ENCODE measurements at regions not wholly inside any gene's neighbourhood (a gene's known extent, or its start where the extent isn't known, plus 50 kb on each side); places are given as distances from the start of the nearest gene placed in this dataset.

GRCh38 chr2:52210611-52211010, 1178.7 kb upstream of the NRXN1 start:
- no peak for DNase-seq

DNA sequence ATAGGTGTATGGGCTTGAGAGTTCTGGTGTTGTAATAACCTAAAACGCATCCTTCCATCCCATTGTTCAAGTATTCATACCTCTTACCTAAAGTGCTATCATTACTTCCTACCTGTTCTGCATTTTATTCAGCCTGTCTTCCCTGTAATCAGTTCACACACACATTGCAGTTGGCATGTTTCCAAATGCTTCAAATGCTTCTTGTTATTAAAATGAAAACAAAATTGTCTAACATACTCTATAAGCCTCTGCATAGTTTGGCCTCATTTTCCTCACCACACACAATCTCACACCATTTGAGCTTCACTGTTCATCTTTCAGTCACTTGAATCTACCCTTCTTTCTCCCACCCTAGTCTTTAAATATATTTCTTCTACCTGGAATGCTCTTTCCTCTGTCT, 1178.2 kb upstream of the NRXN1 start:
- no peak for DNase-seq

- DNase-seq: no peak
Observed at GRCh38 chr2:52194342-52194741, 1162.4 kb upstream of the NRXN1 start.

- DNase-seq: no peak
Observed at GRCh38 chr2:52193804-52194203, 1161.9 kb upstream of the NRXN1 start.

GRCh38 chr2:52192656-52193055, 1160.7 kb upstream of the NRXN1 start:
- DNase-seq: no peak

DNA sequence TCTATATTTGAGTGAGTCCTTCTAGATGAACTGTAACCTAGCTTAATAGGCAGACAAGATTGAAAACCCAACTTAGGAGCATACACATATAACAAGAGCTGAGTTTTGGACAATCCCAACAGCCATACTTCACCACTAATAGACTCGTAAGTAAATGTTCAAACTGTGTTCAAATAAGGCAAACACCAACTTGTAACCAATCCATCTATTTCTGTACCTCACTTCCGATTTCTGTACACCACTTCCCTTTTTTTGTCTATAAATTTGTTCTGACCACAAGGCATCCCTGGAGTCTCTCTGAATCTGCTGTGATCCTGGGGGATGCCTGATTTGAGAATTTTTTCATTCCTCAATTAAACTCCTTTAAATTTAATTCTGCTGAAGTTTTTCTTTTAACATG, 1149.1 kb upstream of the NRXN1 start:
- no peak for DNase-seq

- no peak for DNase-seq
Observed at GRCh38 chr2:52178845-52179244, 1146.9 kb upstream of the NRXN1 start.

DNA sequence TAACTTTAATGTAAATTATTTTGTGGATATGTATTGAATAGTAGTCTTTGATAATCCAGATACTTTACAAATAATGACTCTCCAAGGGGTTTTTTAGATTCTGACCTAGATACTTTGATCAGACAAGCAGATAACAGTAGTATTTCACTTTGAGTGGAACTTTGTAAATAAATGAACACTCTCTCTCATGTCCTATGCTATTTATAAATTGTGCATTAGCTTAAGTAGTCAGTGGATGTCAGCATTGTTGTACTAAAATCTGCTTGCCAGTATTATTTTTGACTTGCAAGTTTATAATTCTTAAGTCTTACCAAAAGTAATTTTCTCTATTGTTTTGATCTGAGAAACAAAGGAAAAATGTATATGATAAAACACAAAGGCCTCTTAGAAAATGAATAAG, 1113.1 kb upstream of the NRXN1 start:
- no peak for DNase-seq

- DNase-seq: no peak
Observed at GRCh38 chr2:52144590-52144989, 1112.7 kb upstream of the NRXN1 start.

DNA sequence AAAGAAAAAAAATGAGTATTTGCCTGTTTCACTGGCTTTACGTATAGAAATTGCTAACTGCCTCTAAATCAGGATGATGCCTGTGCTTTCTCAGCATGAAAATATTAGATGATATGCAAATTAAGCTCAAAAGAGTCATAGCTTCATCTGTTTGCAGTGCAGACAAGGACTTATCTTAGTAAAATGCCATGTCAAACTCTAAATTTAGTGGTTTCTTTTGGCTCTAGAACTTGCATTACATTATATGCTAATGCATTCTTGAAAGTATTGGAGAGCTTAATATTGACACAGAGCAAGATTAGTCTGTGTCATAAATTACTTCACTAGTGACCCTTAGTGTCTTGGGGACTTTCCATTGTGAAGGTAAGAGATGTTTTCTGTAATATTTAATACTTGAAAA, 1109.1 kb upstream of the NRXN1 start:
- DNase-seq: no peak

DNA sequence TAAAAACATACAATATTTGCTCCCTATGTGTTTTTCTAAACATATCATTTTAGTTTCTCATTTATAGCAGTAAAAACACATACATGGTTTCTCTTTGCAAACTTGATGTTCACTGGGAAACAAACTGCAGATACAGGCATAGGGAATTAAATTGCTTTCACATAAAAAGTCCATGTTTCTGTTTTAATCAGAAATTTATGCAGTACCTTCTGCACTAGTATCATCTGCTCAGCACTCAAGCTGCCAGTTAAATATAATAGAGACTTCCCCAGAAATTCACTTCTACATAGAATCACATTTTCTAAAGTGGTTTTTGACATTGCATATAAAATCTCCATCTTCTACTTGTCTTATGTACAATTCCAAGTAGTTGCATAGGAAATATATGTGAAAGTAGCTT, 1107.3 kb upstream of the NRXN1 start:
- no peak for DNase-seq

GRCh38 chr2:52135235-52135634, 1103.3 kb upstream of the NRXN1 start:
- no peak for DNase-seq

DNA sequence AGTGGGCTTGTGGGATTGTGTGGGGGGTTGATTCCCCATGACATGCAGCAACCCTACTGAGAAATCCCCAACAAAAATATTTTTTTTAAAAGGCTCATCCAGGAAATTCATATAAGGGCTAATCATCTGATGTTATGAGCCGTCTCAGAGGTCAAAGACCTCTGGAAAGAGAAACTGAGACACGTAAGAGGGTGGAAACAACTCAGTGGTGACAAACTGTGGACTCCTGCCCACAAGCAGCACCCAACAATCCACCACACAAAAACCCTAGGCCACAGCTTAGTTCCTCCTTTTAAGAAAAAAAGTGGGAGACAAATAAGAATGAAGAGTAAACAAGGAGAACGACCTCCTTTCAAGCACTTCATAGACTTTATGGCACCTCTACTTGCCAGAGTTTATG, 1096.1 kb upstream of the NRXN1 start:
- no peak for DNase-seq

DNA sequence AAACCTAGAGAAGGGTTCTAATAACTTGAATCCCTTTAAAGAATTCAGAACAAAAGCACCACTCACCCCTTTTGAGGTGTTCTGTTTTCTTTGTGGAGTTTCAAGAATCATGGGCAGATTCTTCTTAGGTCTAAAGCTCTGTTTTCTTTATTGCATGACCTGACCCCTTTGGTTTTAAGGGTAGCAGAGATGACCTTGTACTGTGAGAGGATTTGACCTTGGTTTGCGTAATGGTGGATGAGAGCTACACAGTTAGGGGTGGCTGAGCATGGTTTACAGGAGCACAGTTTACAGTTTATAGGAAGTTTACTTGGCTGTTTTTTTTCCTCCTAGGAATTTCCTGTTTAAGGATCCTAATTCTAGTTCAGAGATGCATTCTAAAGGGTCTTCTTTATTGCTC, 1095.6 kb upstream of the NRXN1 start:
- DNase-seq: no peak

- no peak for DNase-seq
Observed at GRCh38 chr2:52117299-52117698, 1085.4 kb upstream of the NRXN1 start.

DNA sequence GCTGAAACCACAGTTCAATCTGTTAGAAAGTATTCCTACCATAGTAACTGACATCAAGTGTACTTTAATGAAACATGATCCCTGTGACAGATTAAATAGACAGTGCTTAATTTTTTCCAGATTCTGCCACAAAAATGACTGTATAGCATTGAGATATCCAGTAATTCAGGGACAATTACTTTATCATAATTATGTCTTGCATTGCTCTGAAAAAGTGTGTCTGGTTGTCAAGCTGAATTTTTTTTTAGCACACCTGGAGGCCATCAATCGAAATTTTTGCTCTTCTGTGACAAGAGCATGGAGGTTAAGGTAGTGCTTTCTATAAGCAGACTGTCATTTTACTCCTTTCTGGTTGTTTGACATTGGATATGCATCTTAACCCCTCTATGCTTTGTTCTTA, 1083.8 kb upstream of the NRXN1 start:
- no peak for DNase-seq

- no peak for DNase-seq
Observed at GRCh38 chr2:52113338-52113737, 1081.4 kb upstream of the NRXN1 start.

DNA sequence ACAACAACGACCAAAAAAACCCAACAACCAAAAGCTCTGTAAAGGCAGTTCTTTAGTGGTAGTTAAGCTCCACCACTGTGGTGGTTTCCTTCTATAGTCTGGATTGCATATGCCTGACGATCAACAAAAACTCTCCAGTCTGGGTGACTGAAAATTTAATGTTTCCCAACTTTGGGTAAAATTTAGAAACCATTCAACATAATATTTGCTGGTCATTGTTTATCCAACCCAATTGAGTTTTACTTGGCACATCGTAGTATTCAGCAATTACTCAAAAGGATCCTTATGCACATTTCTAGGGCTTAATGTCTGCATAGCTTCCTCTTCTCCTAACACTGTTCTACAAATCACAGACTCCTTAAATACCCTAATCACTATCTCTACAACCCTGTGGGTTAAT, 1080.2 kb upstream of the NRXN1 start:
- no peak for DNase-seq

DNA sequence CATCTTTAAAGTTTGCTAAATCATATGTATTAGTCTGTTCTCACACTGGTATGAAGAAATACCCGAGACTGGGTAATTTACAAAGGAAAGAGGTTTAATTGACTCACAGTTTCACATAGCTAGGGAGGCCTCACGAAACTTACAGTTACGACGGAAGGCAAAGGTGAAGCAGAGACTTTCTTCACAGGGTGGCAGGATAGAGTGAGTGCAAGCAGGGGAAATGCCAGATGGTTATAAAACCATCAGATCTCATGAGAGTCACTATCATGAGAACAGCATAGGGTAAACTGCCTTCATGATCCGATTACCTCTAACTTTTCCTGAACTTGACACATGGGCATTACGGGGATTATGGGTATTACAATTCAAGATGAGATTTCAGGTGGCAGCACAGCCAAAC, 1075.2 kb upstream of the NRXN1 start:
- no peak for DNase-seq

GRCh38 chr2:52097071-52097470, 1065.1 kb upstream of the NRXN1 start:
- DNase-seq: no peak

DNA sequence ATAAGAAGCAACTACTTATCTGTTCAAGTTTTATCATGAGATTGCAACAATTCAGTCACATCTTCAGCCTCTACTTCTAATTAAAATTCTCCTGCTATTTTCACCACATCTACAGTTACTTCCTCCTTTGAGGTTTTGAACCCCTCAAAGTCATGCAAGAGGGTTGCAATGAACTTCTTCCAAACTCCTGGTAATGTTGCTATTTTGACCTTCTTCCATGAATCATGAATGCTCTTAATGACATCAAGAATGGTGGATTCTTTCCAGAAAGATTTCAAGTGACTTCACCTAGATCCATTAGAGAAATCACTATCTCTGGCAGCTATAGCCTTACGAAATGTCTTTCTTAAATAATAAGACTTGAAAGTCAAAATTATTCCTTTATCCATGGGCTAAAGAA, 1052.8 kb upstream of the NRXN1 start:
- DNase-seq: no peak

DNA sequence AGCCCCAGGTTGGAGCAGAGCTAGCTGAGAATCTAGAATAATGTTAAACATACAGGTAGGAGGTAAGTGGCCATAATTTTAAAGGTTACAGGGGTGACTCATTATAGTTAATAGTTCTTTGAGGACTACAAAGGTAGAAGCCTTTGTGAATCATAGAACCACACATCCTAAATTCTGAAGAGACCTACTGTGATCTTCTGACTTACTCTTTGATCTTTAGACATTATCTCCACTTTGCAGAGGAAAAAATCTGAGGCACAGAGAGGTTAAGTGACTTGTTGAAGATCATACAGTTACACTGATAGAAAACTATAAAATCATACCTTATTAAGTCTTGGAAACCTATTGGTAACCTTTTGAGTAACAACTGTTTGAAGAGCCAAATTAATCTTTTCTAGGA, 1051.3 kb upstream of the NRXN1 start:
- DNase-seq: no peak

- DNase-seq: no peak
Observed at GRCh38 chr2:52082646-52083045, 1050.7 kb upstream of the NRXN1 start.

GRCh38 chr2:52079602-52080001, 1047.7 kb upstream of the NRXN1 start:
- DNase-seq: no peak

GRCh38 chr2:52077159-52077558, 1045.2 kb upstream of the NRXN1 start:
- DNase-seq: no peak

DNA sequence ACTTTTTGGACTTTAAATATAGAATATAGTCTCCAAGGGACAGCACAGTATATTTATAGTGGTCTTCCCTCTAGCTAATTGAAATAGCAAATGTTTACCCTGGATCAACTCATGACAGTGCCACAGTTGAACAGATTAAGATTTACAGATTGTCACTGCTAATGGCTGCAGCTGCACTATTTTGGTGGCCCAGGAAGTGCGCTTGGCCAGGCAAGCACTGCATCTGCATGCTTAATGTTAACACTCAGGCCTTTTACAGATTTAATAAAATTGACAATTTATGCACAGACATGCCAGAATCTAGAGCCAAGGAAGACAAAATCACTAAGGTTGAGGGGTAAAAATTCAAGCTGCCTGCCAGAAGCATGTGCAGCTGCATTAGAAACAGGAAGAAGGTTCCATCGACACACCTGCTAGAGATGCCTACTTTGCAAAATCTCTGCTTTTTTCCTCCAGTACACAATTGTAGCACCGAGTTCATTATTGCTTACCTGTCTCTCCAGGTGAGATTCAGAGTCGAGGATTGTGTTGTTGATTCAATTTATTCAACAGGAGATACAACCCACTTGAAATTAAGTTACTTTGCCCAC, 1042.3 kb upstream of the NRXN1 start:
- no peak for DNase-seq
